H1 (cell line): ENCODE measurements at regions not wholly inside any gene's neighbourhood (a gene's known extent, or its start where the extent isn't known, plus 50 kb on each side); places are given as distances from the start of the nearest gene placed in this dataset.

Experiments
- CTCF ChIA-PET: fragments of 300-600 bp; sonication (Branson Sonifier 250); formaldehyde crosslinking; loops from one replicate; lab custom pipeline; 2021; ENCODE audit not compliant: partially characterized antibody; lab: Charles Lee
- POLR2A ChIA-PET: fragments of 300-600 bp; sonication (Branson Sonifier 250); formaldehyde crosslinking; loops from one replicate; lab custom pipeline; 2021; ENCODE audit warnings: inconsistent platforms; ENCODE audit not compliant: partially characterized antibody; lab: Charles Lee
- DNase-seq, 2 experiments: peaks; one replicate each; pipeline versions ENCODE4 v3.0.0 to v3.0.0-alpha.2; 2010 to 2022; ENCODE audit warnings: low spot score in 2 of 2, low read depth in 1 of 2, mixed read lengths in 1 of 2
- FAIRE-seq: peaks from 2 replicates; lab custom pipeline; 2011; peaks lifted over from hg19 to GRCh38; lab: Jason Lieb, UNC
- H2AFZ ChIP-seq: 2 replicates; pipeline ENCODE4 v1.8.1; 2012; ENCODE audit warnings: low read length, inconsistent platforms
- H2AK5ac ChIP-seq: 2 replicates; pipeline ENCODE4 v1.6.1; 2013; ENCODE audit warnings: low read depth, low read length
- H2BK120ac ChIP-seq: replicated peaks from 2 replicates; pipeline ENCODE3; 2013; ENCODE audit warnings: low read depth, low read length, inconsistent platforms
- H2BK12ac ChIP-seq: 2 replicates; pipeline ENCODE4 v1.6.1; 2013; ENCODE audit warnings: low read depth, low read length
- H2BK15ac ChIP-seq: 2 replicates; pipeline ENCODE4 v1.6.1; 2013; ENCODE audit warnings: low read length
- H2BK20ac ChIP-seq: 2 replicates; pipeline ENCODE4 v1.6.1; 2013; ENCODE audit warnings: low read length
- H2BK5ac ChIP-seq: 2 replicates; pipeline ENCODE4 v1.6.1; 2013; ENCODE audit warnings: low read depth, low read length
- H3K14ac ChIP-seq: 2 replicates; pipeline ENCODE4 v1.6.1; 2013; ENCODE audit warnings: inconsistent platforms; ENCODE audit not compliant: insufficient read length
- H3K18ac ChIP-seq: 2 replicates; pipeline ENCODE4 v1.6.1; 2013; ENCODE audit warnings: low read length; ENCODE audit errors: extremely low read depth
- H3K23ac ChIP-seq: 2 replicates; pipeline ENCODE4 v1.6.1; 2013; ENCODE audit warnings: inconsistent platforms; ENCODE audit not compliant: insufficient read length
- H3K23me2 ChIP-seq: 2 replicates; pipeline ENCODE4 v1.6.1; 2013; ENCODE audit warnings: low read depth, low read length
- H3K27ac ChIP-seq: 2 replicates; pipeline ENCODE4 v1.6.1; 2011; ENCODE audit warnings: low read depth, low read length, inconsistent platforms
- H3K27me3 ChIP-seq, 4 experiments: replicated peaks in 1 of 4; 1 replicate in 1 of 4; 2 replicates in 3 of 4; pipeline versions ENCODE4 v1.6.1 to v1.8.1; 2011 to 2013; ENCODE audit warnings: low read length in 3 of 4, mild to moderate bottlenecking in 3 of 4, inconsistent platforms in 2 of 4, mixed read lengths in 2 of 4, moderate library complexity in 1 of 4; ENCODE audit not compliant: control insufficient read depth in 3 of 4, insufficient read depth in 3 of 4; ENCODE audit errors: extremely low read depth in 1 of 4
- H3K36me3 ChIP-seq, 4 experiments: 2 replicates each; pipeline versions ENCODE4 v1.6.1 to v1.8.1; 2011 to 2013; ENCODE audit warnings: mild to moderate bottlenecking in 4 of 4, low read length in 3 of 4, moderate library complexity in 2 of 4, control low read depth in 1 of 4, inconsistent platforms in 1 of 4; ENCODE audit not compliant: insufficient read depth in 4 of 4, control insufficient read depth in 2 of 4
- H3K4ac ChIP-seq: replicated peaks from 2 replicates; pipeline ENCODE3; 2013; ENCODE audit warnings: low read length, low read depth, mixed read lengths, inconsistent platforms; ENCODE audit not compliant: insufficient read length
- H3K4me1 ChIP-seq, 4 experiments: replicated peaks in 1 of 4; 1 replicate in 1 of 4; 2 replicates in 3 of 4; pipeline versions ENCODE4 v1.6.1 to v1.8.1; 2011 to 2013; ENCODE audit warnings: low read length in 3 of 4, inconsistent platforms in 2 of 4, mixed read lengths in 1 of 4; ENCODE audit not compliant: insufficient read depth in 4 of 4, control insufficient read depth in 3 of 4
- H3K4me2 ChIP-seq, 2 experiments: 2 replicates each; pipeline versions ENCODE4 v1.6.1 to v1.8.1; 2011 to 2013; ENCODE audit warnings: low read depth in 2 of 2, low read length in 2 of 2, control low read depth in 1 of 2, inconsistent platforms in 1 of 2, mild to moderate bottlenecking in 1 of 2; ENCODE audit not compliant: insufficient read depth in 1 of 2
- H3K4me3 ChIP-seq, 4 experiments: fragments of 200-600, 300-600 bp in 1 of 4; sonication (generic), shearing (Covaris generic), sonication (Bioruptor Twin) in 1 of 4; 2 replicates each; pipeline versions ENCODE4 v1.5.1 to v1.8.1; 2011 to 2016; ENCODE audit warnings: low read length in 4 of 4, low read depth in 3 of 4, control low read depth in 2 of 4, inconsistent platforms in 2 of 4, mild to moderate bottlenecking in 2 of 4, mixed read lengths in 1 of 4, moderate library complexity in 1 of 4; ENCODE audit not compliant: insufficient read depth in 2 of 4; ENCODE audit errors: extremely low read depth in 1 of 4
- H3K56ac ChIP-seq: replicated peaks from 2 replicates; pipeline ENCODE3; 2013; ENCODE audit warnings: low read depth, mild to moderate bottlenecking, mixed read lengths, low read length, inconsistent platforms; ENCODE audit not compliant: insufficient read length
- H3K79me1 ChIP-seq: 2 replicates; pipeline ENCODE4 v1.6.1; 2013; ENCODE audit warnings: low read depth, low read length, control low read depth
- H3K79me2 ChIP-seq, 2 experiments: 2 replicates each; pipeline versions ENCODE4 v1.6.1 to v1.8.1; 2012 to 2013; ENCODE audit warnings: low read length in 2 of 2, mild to moderate bottlenecking in 2 of 2, inconsistent platforms in 1 of 2; ENCODE audit not compliant: insufficient read depth in 2 of 2, control insufficient read depth in 1 of 2
- H3K9ac ChIP-seq, 4 experiments: replicated peaks in 1 of 4; 1 replicate in 1 of 4; 2 replicates in 3 of 4; pipeline versions ENCODE4 v1.6.1 to v1.8.1; 2011 to 2013; ENCODE audit warnings: low read depth in 3 of 4, low read length in 3 of 4, control low read depth in 2 of 4, mild to moderate bottlenecking in 2 of 4, moderate library complexity in 2 of 4, inconsistent platforms in 1 of 4; ENCODE audit errors: extremely low read depth in 1 of 4
- H3K9me3 ChIP-seq, 2 experiments: 2 replicates each; pipeline versions ENCODE4 v1.6.1 to v1.8.1; 2012 to 2013; ENCODE audit warnings: mild to moderate bottlenecking in 2 of 2, moderate library complexity in 2 of 2, control low read depth in 1 of 2, inconsistent platforms in 1 of 2, low read depth in 1 of 2, low read length in 1 of 2, mixed read lengths in 1 of 2; ENCODE audit not compliant: insufficient read depth in 2 of 2
- H4K20me1 ChIP-seq, 2 experiments: replicated peaks in 1 of 2; 2 replicates each; pipeline versions ENCODE3 to v1.8.1; 2011 to 2013; ENCODE audit warnings: inconsistent platforms in 2 of 2, low read length in 2 of 2, mild to moderate bottlenecking in 1 of 2; ENCODE audit not compliant: insufficient read depth in 2 of 2, control insufficient read depth in 1 of 2
- H4K5ac ChIP-seq: 2 replicates; pipeline ENCODE4 v1.6.1; 2013; ENCODE audit warnings: low read length, low read depth, mixed read lengths, inconsistent platforms; ENCODE audit not compliant: insufficient read length
- H4K8ac ChIP-seq: 2 replicates; pipeline ENCODE4 v1.8.0; 2013; ENCODE audit warnings: mild to moderate bottlenecking, moderate library complexity, low read length, inconsistent platforms; ENCODE audit not compliant: insufficient read depth; ENCODE audit errors: extremely low read depth
- H4K91ac ChIP-seq: replicated peaks from 2 replicates; pipeline ENCODE3; 2013; ENCODE audit warnings: low read length, mixed read lengths, inconsistent platforms; ENCODE audit not compliant: insufficient read length
- PHF8 ChIP-seq: fragments of 200-600 bp; sonication (generic); conservative IDR thresholded peaks from 2 replicates; pipeline ENCODE4 v1.7.1; 2012; ENCODE audit warnings: low read depth, mild to moderate bottlenecking, inconsistent platforms, low read length, moderate library complexity

GRCh38 chr13:77828799-77829198 is 89.8 kb downstream of the EDNRB start:
- CTCF ChIA-PET = interaction anchor here (1.3 to 2.6 kb wide), 2 partner anchors 8 to 20 kb away, joined by 6 to 18 read pairs; no protein-coding TSS in a partner anchor
- Histone ChIP-seq H4K8ac (no peak overlapping the region), H2BK120ac (no peak overlapping the region), H2BK5ac (no peak overlapping the region), H3K79me2 (no peaks in the 10 kb centered on the region), H3K36me3 (no peaks in the 10 kb centered on the region), H4K20me1 (no peaks in the 10 kb centered on the region), H3K14ac (no peak overlapping the region), H3K56ac (no peak overlapping the region), H2AFZ (0 out of 2 replicates have a peak overlapping the region, but pooled peaks have one; percentile 5), H4K91ac (no peak overlapping the region), H2BK20ac (no peak overlapping the region), H3K23ac (no peak overlapping the region), H3K27ac (no peak overlapping the region), H3K27me3 (no peaks in the 10 kb centered on the region), H3K4me1 (no peaks in the 10 kb centered on the region; a peak in 1 of 7 replicates), H4K5ac (no peak overlapping the region), H3K79me1 (no peaks in the 10 kb centered on the region), H2BK15ac (no peak overlapping the region), H3K9me3 (no peaks in the 10 kb centered on the region), H2BK12ac (no peak overlapping the region), H2AK5ac (no peak overlapping the region), H3K4me2 (no peak overlapping the region), H3K9ac (no peak overlapping the region), H3K4me3 (no peak overlapping the region), H3K4ac (no peak overlapping the region), H3K18ac (no peak overlapping the region), H3K23me2 (no peaks in the 10 kb centered on the region)
- DNase-seq (no peak), FAIRE-seq (no peak)
- POLR2A ChIA-PET = no interaction called here
- TF ChIP-seq PHF8 = no peak
